Upper lobe of left lung (tissue), 6 donors: ENCODE measurements at regions not wholly inside any gene's neighbourhood (a gene's known extent, or its start where the extent isn't known, plus 50 kb on each side); places are given as distances from the start of the nearest gene placed in this dataset.

ENCODE experiments used
- ATAC-seq, 2 donors: fragments of 200-7000 bp; cut with Tn5 transposase; one replicate each; pipeline ENCODE4 v1.9.1; 2022; ENCODE audit warnings: mild to moderate bottlenecking in 2 of 2, moderate library complexity in 2 of 2; ENCODE audit not compliant: low FRiP score in 2 of 2
- DNase-seq, 2 donors: peaks; one replicate each; pipeline ENCODE4 v3.0.0-alpha.2; 2019 to 2020
- H3K27ac ChIP-seq, 4 donors: fragments of 200-600 bp; sonication (generic); one replicate each; pipeline ENCODE4 v1.5.1; 2016 to 2019
- H3K27me3 ChIP-seq, 4 donors: fragments of 200-600 bp; sonication (generic); one replicate each; pipeline ENCODE4 v1.5.1; 2017 to 2019
- H3K36me3 ChIP-seq, 4 donors: fragments of 200-600 bp; sonication (generic); one replicate each; pipeline ENCODE4 v1.5.1; 2016 to 2019
- H3K4me1 ChIP-seq, 4 donors: fragments of 200-600 bp; sonication (generic); one replicate each; pipeline ENCODE4 v1.5.1; 2018 to 2019
- H3K4me3 ChIP-seq, 4 donors: fragments of 200-600 bp; sonication (generic); one replicate each; pipeline ENCODE4 v1.5.1; 2017 to 2019; ENCODE audit warnings: mild to moderate bottlenecking in 2 of 4, moderate library complexity in 1 of 4
- H3K9me3 ChIP-seq, 4 donors: fragments of 200-600 bp; sonication (generic); one replicate each; pipeline ENCODE4 v1.5.1; 2018 to 2019
- EP300 ChIP-seq, 4 donors: sonication (generic); formaldehyde crosslinking; IDR thresholded peaks; one replicate each; pipeline ENCODE4 v1.5.1; 2017; ENCODE audit warnings: antibody characterized with exemption in 4 of 4, control low read depth in 2 of 4
- POLR2A ChIP-seq, 4 donors: fragments of 450-650 bp; IDR thresholded peaks; one replicate each; pipeline ENCODE4 v1.5.1; 2016 to 2017; ENCODE audit warnings: antibody characterized with exemption in 4 of 4, mild to moderate bottlenecking in 2 of 4
- POLR2AphosphoS5 ChIP-seq, 2 donors: sonication (generic); formaldehyde crosslinking; IDR thresholded peaks; one replicate each; pipeline ENCODE4 v1.5.1; 2017; ENCODE audit warnings: antibody characterized with exemption in 2 of 2
- WGBS, 2 donors: methylation state at CpG; one replicate each; pipeline ENCODE4 v1.1.5; 2017 to 2018; 5-methylcytosine and 5-hydroxymethylcytosine counted together
- TF ChIP-seq, protein P1 (sequence below), 6 experiments: fragments of 450-650 bp in 4 of 6; fragments of 200-600 bp in 2 of 6; sonication (generic) in 2 of 6; IDR thresholded peaks; one replicate each; pipeline ENCODE4 v1.5.1; 2016 to 2019; ENCODE audit warnings: antibody characterized with exemption in 6 of 6
- donor health status: DM: no; HTN: no; CAD: no; lungs with moderate emphysema.
- donor health status: DM: no; HTN: yes; CAD: no; lungs with severe emphysema.

DNA sequence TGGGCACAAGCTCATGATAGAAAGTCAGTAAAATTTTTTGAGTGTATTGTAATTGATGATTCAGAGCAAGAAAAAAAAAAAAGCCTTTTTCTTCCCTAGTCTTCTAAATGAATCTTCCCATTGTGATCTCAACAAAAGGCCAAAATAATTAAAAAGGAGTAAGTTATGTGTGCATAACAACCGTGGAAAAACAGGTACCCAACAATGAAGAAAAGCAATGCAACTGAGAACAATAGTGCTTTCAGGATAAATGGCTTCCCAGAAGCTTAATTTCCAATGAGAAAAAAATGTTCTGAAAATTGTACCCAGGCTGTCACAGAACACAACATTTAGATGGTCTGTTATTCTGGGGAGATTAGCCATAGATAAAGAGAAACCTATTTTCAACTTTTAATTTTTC, 399.0 kb upstream of the AGA start:
- 0 to 62% methylated on average over 1 of the region's 1 CpG for WGBS, 2 donors

DNA sequence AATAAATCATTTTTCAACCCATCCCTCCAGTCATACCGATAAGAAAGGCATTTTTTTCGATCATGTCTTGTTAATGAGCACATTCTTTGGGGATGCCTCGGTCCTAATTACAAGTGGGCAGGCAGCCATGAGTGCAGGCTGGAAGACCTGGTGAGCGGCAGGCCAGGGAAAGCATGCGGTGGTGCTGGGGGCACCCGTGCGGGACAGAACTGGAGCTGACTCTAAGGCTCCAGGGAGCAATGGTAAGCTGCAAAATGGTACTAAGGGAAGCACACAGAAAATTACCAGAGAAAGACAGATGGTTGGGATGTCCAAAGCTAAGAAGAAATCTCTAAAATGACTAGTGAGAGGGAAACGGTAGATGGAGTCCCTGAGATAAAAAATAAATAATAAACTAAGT, 411.0 kb upstream of the AGA start:
- Histone ChIP-seq H3K4me3 (no peak overlapping the region), H3K4me1 (no peaks in the 10 kb centered on the region), H3K27ac (no peak overlapping the region), H3K27me3 (no peaks in the 10 kb centered on the region), H3K36me3 (no peaks in the 10 kb centered on the region), H3K9me3 (no peaks in the 10 kb centered on the region)
- no peak for ATAC-seq
- WGBS, 2 donors = 88 to 93% methylated on average over 8 of the region's 8 CpGs
- TF ChIP-seq POLR2A (IDR thresholded peaks at IDR 0.05) (no peak), EP300 (IDR thresholded peaks at IDR 0.05) (no peak), POLR2AphosphoS5 (IDR thresholded peaks at IDR 0.05) (no peak)
- TF ChIP-seq, protein P1, sequence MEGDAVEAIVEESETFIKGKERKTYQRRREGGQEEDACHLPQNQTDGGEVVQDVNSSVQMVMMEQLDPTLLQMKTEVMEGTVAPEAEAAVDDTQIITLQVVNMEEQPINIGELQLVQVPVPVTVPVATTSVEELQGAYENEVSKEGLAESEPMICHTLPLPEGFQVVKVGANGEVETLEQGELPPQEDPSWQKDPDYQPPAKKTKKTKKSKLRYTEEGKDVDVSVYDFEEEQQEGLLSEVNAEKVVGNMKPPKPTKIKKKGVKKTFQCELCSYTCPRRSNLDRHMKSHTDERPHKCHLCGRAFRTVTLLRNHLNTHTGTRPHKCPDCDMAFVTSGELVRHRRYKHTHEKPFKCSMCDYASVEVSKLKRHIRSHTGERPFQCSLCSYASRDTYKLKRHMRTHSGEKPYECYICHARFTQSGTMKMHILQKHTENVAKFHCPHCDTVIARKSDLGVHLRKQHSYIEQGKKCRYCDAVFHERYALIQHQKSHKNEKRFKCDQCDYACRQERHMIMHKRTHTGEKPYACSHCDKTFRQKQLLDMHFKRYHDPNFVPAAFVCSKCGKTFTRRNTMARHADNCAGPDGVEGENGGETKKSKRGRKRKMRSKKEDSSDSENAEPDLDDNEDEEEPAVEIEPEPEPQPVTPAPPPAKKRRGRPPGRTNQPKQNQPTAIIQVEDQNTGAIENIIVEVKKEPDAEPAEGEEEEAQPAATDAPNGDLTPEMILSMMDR (IDR thresholded peaks at IDR 0.05) = no peak
- DNase-seq = no peak

More for the DNA sequence above, 399.0 kb upstream of the AGA start:
- ATAC-seq (no peak), DNase-seq (no peak)
- Histone ChIP-seq H3K4me1 (no peaks in the 10 kb centered on the region), H3K4me3 (no peak overlapping the region), H3K27me3 (no peaks in the 10 kb centered on the region), H3K36me3 (no peaks in the 10 kb centered on the region), H3K9me3 (no peaks in the 10 kb centered on the region), H3K27ac (no peak overlapping the region)
- TF ChIP-seq POLR2AphosphoS5 (IDR thresholded peaks at IDR 0.05) (no peak), EP300 (IDR thresholded peaks at IDR 0.05) (no peak), POLR2A (IDR thresholded peaks at IDR 0.05) (no peak)
- TF ChIP-seq, protein P1 (IDR thresholded peaks at IDR 0.05) = no peak

DNA sequence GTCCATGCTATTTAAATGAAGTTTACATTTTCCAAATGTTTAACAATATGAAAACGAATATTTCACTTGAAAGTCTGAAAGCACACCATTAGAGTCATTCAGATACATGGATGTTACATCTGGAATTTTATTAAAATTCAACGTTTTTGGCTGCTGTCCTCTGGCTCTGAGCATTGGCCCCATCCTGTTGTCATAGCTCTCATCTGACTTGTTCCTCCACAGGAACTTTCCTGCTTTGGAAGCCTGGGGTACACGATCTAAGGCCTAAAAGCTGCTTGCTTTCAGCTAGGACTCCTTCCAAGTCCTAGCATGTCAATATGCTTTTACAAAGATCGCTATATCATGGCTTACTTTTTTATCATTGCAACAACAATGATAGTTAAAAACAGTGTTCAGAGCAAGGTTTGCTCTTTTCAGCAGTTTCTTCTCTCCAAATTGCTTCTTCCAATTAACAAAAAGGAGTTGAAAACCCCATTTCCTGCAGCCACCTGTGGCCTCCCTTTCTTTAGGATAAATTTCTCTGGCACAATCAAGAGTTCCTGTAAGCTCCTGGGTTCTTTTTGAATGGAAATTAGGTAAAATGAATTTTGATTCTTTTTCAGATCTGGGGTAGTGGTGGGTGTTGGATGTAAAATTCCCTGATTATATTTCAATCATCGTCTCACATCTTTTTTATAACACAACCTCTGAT, 413.4 kb upstream of the AGA start:
- DNase-seq = no peak
- no peaks in the 10 kb centered on the region for H3K36me3 ChIP-seq
- TF ChIP-seq POLR2AphosphoS5 (IDR thresholded peaks at IDR 0.05) (no peak), EP300 (IDR thresholded peaks at IDR 0.05) (no peak), POLR2A (IDR thresholded peaks at IDR 0.05) (no peak)
- TF ChIP-seq, protein P1 (IDR thresholded peaks at IDR 0.05) = no peak
- 51% methylated on average over 5 of the region's 5 CpGs for WGBS, 2 donors
- no peaks in the 10 kb centered on the region for H3K27me3 ChIP-seq
- H3K9me3 ChIP-seq = no peaks in the 10 kb centered on the region
- no peak for ATAC-seq
- no peaks in the 10 kb centered on the region for H3K4me1 ChIP-seq
- H3K27ac ChIP-seq = no peak overlapping the region
- H3K4me3 ChIP-seq = no peak overlapping the region

DNA sequence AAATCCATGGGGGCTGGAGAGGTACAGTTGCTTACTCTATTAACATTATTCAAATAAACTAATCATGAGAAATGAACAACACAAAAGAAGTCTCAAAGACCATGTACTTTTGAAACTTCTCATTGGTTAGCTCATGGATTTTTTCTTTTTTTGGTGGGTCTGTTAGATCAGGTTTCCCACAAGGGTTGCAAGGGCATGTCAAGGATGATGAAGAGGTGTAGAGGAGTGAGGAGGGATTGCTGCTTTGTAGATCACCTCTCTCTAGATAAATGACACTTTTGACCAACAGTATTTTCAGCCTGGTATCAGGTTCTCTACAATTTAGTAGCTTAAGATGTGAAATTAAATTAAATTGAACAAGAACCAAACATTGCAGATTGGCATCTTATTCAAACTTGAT, 417.9 kb upstream of the AGA start:
- H3K36me3 ChIP-seq = no peaks in the 10 kb centered on the region
- TF ChIP-seq POLR2A (IDR thresholded peaks at IDR 0.05) (no peak), EP300 (IDR thresholded peaks at IDR 0.05) (no peak), POLR2AphosphoS5 (IDR thresholded peaks at IDR 0.05) (no peak)
- TF ChIP-seq, protein P1 (IDR thresholded peaks at IDR 0.05) = no peak
- H3K4me1 ChIP-seq = no peaks in the 10 kb centered on the region
- H3K9me3 ChIP-seq = peaks cover 0 to 4% (median 0%) of the 10 kb centered on the region in 4 donors
- ATAC-seq = no peak
- DNase-seq = no peak
- no peak overlapping the region for H3K27ac ChIP-seq
- H3K27me3 ChIP-seq = no peaks in the 10 kb centered on the region
- no peak overlapping the region for H3K4me3 ChIP-seq

DNA sequence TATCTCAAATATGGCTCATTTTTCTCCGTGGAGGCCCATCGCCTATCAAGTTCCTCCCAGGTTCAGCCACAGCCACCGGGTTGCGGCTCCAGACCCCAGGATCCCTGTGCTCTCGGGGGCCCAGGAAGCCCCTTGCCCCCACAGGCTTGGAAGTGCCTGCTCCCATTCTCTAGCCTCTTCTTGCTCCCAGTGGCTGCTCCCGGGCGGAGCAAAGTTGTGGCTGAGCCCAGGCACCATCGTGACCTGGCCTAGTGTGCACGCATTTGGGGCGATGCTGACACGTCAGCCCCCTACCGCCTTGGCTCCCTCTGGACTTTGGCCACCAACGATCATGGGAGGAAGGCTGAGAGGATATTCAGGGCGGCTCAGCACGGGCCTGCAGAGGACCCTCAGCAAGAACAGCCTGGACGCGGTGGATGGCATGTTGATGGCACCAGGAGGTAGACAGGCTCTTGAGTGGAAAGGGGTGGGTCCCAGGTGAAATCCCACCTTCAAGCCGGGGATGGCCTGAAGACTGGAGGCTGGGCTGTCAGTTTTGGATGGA, 419.4 kb upstream of the AGA start:
- TF ChIP-seq POLR2A (IDR thresholded peaks at IDR 0.05) (no peak), EP300 (IDR thresholded peaks at IDR 0.05) (no peak), POLR2AphosphoS5 (IDR thresholded peaks at IDR 0.05) (no peak)
- TF ChIP-seq, protein P1 (IDR thresholded peaks at IDR 0.05) = no peak
- ATAC-seq = peak; percentile 8 to 40

More for the DNA sequence above, 419.4 kb upstream of the AGA start:
- Histone ChIP-seq H3K9me3 (peaks cover 0 to 4% (median 0%) of the 10 kb centered on the region in 4 donors), H3K27me3 (no peaks in the 10 kb centered on the region), H3K4me1 (no peaks in the 10 kb centered on the region), H3K36me3 (no peaks in the 10 kb centered on the region), H3K27ac (no peak overlapping the region), H3K4me3 (no peak overlapping the region)
- peak in 1 of 2 donors; percentile 41 for DNase-seq
- 94 to 95% methylated on average over 17 to 18 of the region's 18 CpGs for WGBS, 2 donors
